H1 (cell line): ENCODE measurements at regions not wholly inside any gene's neighbourhood (a gene's known extent, or its start where the extent isn't known, plus 50 kb on each side); places are given as distances from the start of the nearest gene placed in this dataset.

ENCODE experiments used
- CTCF ChIA-PET: fragments of 300-600 bp; sonication (Branson Sonifier 250); formaldehyde crosslinking; loops from one replicate; lab custom pipeline; 2021; ENCODE audit not compliant: partially characterized antibody; lab: Charles Lee
- POLR2A ChIA-PET: fragments of 300-600 bp; sonication (Branson Sonifier 250); formaldehyde crosslinking; loops from one replicate; lab custom pipeline; 2021; ENCODE audit warnings: inconsistent platforms; ENCODE audit not compliant: partially characterized antibody; lab: Charles Lee
- DNase-seq, 2 experiments: peaks; one replicate each; pipeline versions ENCODE4 v3.0.0 to v3.0.0-alpha.2; 2010 to 2022; ENCODE audit warnings: low spot score in 2 of 2, low read depth in 1 of 2, mixed read lengths in 1 of 2
- FAIRE-seq: peaks from 2 replicates; lab custom pipeline; 2011; peaks lifted over from hg19 to GRCh38; lab: Jason Lieb, UNC
- H2AFZ ChIP-seq: 2 replicates; pipeline ENCODE4 v1.8.1; 2012; ENCODE audit warnings: low read length, inconsistent platforms
- H2AK5ac ChIP-seq: 2 replicates; pipeline ENCODE4 v1.6.1; 2013; ENCODE audit warnings: low read depth, low read length
- H2BK120ac ChIP-seq: replicated peaks from 2 replicates; pipeline ENCODE3; 2013; ENCODE audit warnings: low read depth, low read length, inconsistent platforms
- H2BK12ac ChIP-seq: 2 replicates; pipeline ENCODE4 v1.6.1; 2013; ENCODE audit warnings: low read depth, low read length
- H2BK15ac ChIP-seq: 2 replicates; pipeline ENCODE4 v1.6.1; 2013; ENCODE audit warnings: low read length
- H2BK20ac ChIP-seq: 2 replicates; pipeline ENCODE4 v1.6.1; 2013; ENCODE audit warnings: low read length
- H2BK5ac ChIP-seq: 2 replicates; pipeline ENCODE4 v1.6.1; 2013; ENCODE audit warnings: low read depth, low read length
- H3K14ac ChIP-seq: 2 replicates; pipeline ENCODE4 v1.6.1; 2013; ENCODE audit warnings: inconsistent platforms; ENCODE audit not compliant: insufficient read length
- H3K18ac ChIP-seq: 2 replicates; pipeline ENCODE4 v1.6.1; 2013; ENCODE audit warnings: low read length; ENCODE audit errors: extremely low read depth
- H3K23ac ChIP-seq: 2 replicates; pipeline ENCODE4 v1.6.1; 2013; ENCODE audit warnings: inconsistent platforms; ENCODE audit not compliant: insufficient read length
- H3K23me2 ChIP-seq: 2 replicates; pipeline ENCODE4 v1.6.1; 2013; ENCODE audit warnings: low read depth, low read length
- H3K27ac ChIP-seq: 2 replicates; pipeline ENCODE4 v1.6.1; 2011; ENCODE audit warnings: low read depth, low read length, inconsistent platforms
- H3K27me3 ChIP-seq, 4 experiments: replicated peaks in 1 of 4; 1 replicate in 1 of 4; 2 replicates in 3 of 4; pipeline versions ENCODE4 v1.6.1 to v1.8.1; 2011 to 2013; ENCODE audit warnings: low read length in 3 of 4, mild to moderate bottlenecking in 3 of 4, inconsistent platforms in 2 of 4, mixed read lengths in 2 of 4, moderate library complexity in 1 of 4; ENCODE audit not compliant: control insufficient read depth in 3 of 4, insufficient read depth in 3 of 4; ENCODE audit errors: extremely low read depth in 1 of 4
- H3K36me3 ChIP-seq, 4 experiments: 2 replicates each; pipeline versions ENCODE4 v1.6.1 to v1.8.1; 2011 to 2013; ENCODE audit warnings: mild to moderate bottlenecking in 4 of 4, low read length in 3 of 4, moderate library complexity in 2 of 4, control low read depth in 1 of 4, inconsistent platforms in 1 of 4; ENCODE audit not compliant: insufficient read depth in 4 of 4, control insufficient read depth in 2 of 4
- H3K4ac ChIP-seq: replicated peaks from 2 replicates; pipeline ENCODE3; 2013; ENCODE audit warnings: low read length, low read depth, mixed read lengths, inconsistent platforms; ENCODE audit not compliant: insufficient read length
- H3K4me1 ChIP-seq, 4 experiments: replicated peaks in 1 of 4; 1 replicate in 1 of 4; 2 replicates in 3 of 4; pipeline versions ENCODE4 v1.6.1 to v1.8.1; 2011 to 2013; ENCODE audit warnings: low read length in 3 of 4, inconsistent platforms in 2 of 4, mixed read lengths in 1 of 4; ENCODE audit not compliant: insufficient read depth in 4 of 4, control insufficient read depth in 3 of 4
- H3K4me2 ChIP-seq, 2 experiments: 2 replicates each; pipeline versions ENCODE4 v1.6.1 to v1.8.1; 2011 to 2013; ENCODE audit warnings: low read depth in 2 of 2, low read length in 2 of 2, control low read depth in 1 of 2, inconsistent platforms in 1 of 2, mild to moderate bottlenecking in 1 of 2; ENCODE audit not compliant: insufficient read depth in 1 of 2
- H3K4me3 ChIP-seq, 4 experiments: fragments of 200-600, 300-600 bp in 1 of 4; sonication (generic), shearing (Covaris generic), sonication (Bioruptor Twin) in 1 of 4; 2 replicates each; pipeline versions ENCODE4 v1.5.1 to v1.8.1; 2011 to 2016; ENCODE audit warnings: low read length in 4 of 4, low read depth in 3 of 4, control low read depth in 2 of 4, inconsistent platforms in 2 of 4, mild to moderate bottlenecking in 2 of 4, mixed read lengths in 1 of 4, moderate library complexity in 1 of 4; ENCODE audit not compliant: insufficient read depth in 2 of 4; ENCODE audit errors: extremely low read depth in 1 of 4
- H3K56ac ChIP-seq: replicated peaks from 2 replicates; pipeline ENCODE3; 2013; ENCODE audit warnings: low read depth, mild to moderate bottlenecking, mixed read lengths, low read length, inconsistent platforms; ENCODE audit not compliant: insufficient read length
- H3K79me1 ChIP-seq: 2 replicates; pipeline ENCODE4 v1.6.1; 2013; ENCODE audit warnings: low read depth, low read length, control low read depth
- H3K79me2 ChIP-seq, 2 experiments: 2 replicates each; pipeline versions ENCODE4 v1.6.1 to v1.8.1; 2012 to 2013; ENCODE audit warnings: low read length in 2 of 2, mild to moderate bottlenecking in 2 of 2, inconsistent platforms in 1 of 2; ENCODE audit not compliant: insufficient read depth in 2 of 2, control insufficient read depth in 1 of 2
- H3K9ac ChIP-seq, 4 experiments: replicated peaks in 1 of 4; 1 replicate in 1 of 4; 2 replicates in 3 of 4; pipeline versions ENCODE4 v1.6.1 to v1.8.1; 2011 to 2013; ENCODE audit warnings: low read depth in 3 of 4, low read length in 3 of 4, control low read depth in 2 of 4, mild to moderate bottlenecking in 2 of 4, moderate library complexity in 2 of 4, inconsistent platforms in 1 of 4; ENCODE audit errors: extremely low read depth in 1 of 4
- H3K9me3 ChIP-seq, 2 experiments: 2 replicates each; pipeline versions ENCODE4 v1.6.1 to v1.8.1; 2012 to 2013; ENCODE audit warnings: mild to moderate bottlenecking in 2 of 2, moderate library complexity in 2 of 2, control low read depth in 1 of 2, inconsistent platforms in 1 of 2, low read depth in 1 of 2, low read length in 1 of 2, mixed read lengths in 1 of 2; ENCODE audit not compliant: insufficient read depth in 2 of 2
- H4K20me1 ChIP-seq, 2 experiments: replicated peaks in 1 of 2; 2 replicates each; pipeline versions ENCODE3 to v1.8.1; 2011 to 2013; ENCODE audit warnings: inconsistent platforms in 2 of 2, low read length in 2 of 2, mild to moderate bottlenecking in 1 of 2; ENCODE audit not compliant: insufficient read depth in 2 of 2, control insufficient read depth in 1 of 2
- H4K5ac ChIP-seq: 2 replicates; pipeline ENCODE4 v1.6.1; 2013; ENCODE audit warnings: low read length, low read depth, mixed read lengths, inconsistent platforms; ENCODE audit not compliant: insufficient read length
- H4K8ac ChIP-seq: 2 replicates; pipeline ENCODE4 v1.8.0; 2013; ENCODE audit warnings: mild to moderate bottlenecking, moderate library complexity, low read length, inconsistent platforms; ENCODE audit not compliant: insufficient read depth; ENCODE audit errors: extremely low read depth
- H4K91ac ChIP-seq: replicated peaks from 2 replicates; pipeline ENCODE3; 2013; ENCODE audit warnings: low read length, mixed read lengths, inconsistent platforms; ENCODE audit not compliant: insufficient read length
- BACH1 ChIP-seq: IDR thresholded peaks from 2 replicates; pipeline ENCODE4 v1.6.1; 2012; ENCODE audit warnings: low read length, improper control_type of control experiment
- BRCA1 ChIP-seq: IDR thresholded peaks from 2 replicates; pipeline ENCODE4 v1.6.1; 2012; ENCODE audit warnings: low read depth, low read length, improper control_type of control experiment
- CBX8 ChIP-seq: fragments of 300-800, 300-1000 bp; sonication (generic); IDR thresholded peaks from 2 replicates; pipeline ENCODE4 v1.7.1; 2016; ENCODE audit warnings: low read depth, low read length, borderline replicate concordance
- GTF2F1 ChIP-seq: IDR thresholded peaks from 2 replicates; pipeline ENCODE4 v1.6.1; 2012; ENCODE audit warnings: low read depth, low read length, improper control_type of control experiment, borderline replicate concordance
- HDAC6 ChIP-seq: IDR thresholded peaks from one replicate; pipeline ENCODE4 v1.7.1; 2012; ENCODE audit warnings: low read depth, mild to moderate bottlenecking, inconsistent platforms, low read length, moderate library complexity
- MAX ChIP-seq: IDR thresholded peaks from 2 replicates; pipeline ENCODE4 v1.6.1; 2012; ENCODE audit warnings: inconsistent platforms
- POLR2AphosphoS5 ChIP-seq: IDR thresholded peaks from 2 replicates; pipeline ENCODE4 v1.6.1; 2011; ENCODE audit warnings: low read depth, low read length
- RAD21 ChIP-seq, 2 experiments: IDR thresholded peaks in 1 of 2; conservative IDR thresholded peaks in 1 of 2; 2 replicates each; pipeline ENCODE4 v1.6.1; 2011; ENCODE audit warnings: low read depth in 2 of 2, low read length in 2 of 2, improper control_type of control experiment in 1 of 2, inconsistent platforms in 1 of 2, mild to moderate bottlenecking in 1 of 2, moderate library complexity in 1 of 2
- RXRA ChIP-seq: IDR thresholded peaks from 2 replicates; pipeline ENCODE4 v1.6.1; 2011; ENCODE audit warnings: low read depth, mild to moderate bottlenecking, low read length, moderate library complexity; ENCODE audit not compliant: insufficient read depth
- SAP30 ChIP-seq: fragments of 300-600 bp; sonication (generic); IDR thresholded peaks from 2 replicates; pipeline ENCODE4 v1.7.1; 2012; ENCODE audit warnings: low read length, moderate library complexity, mild to moderate bottlenecking, inconsistent platforms; ENCODE audit not compliant: insufficient read depth, insufficient replicate concordance
- SRF ChIP-seq: IDR thresholded peaks from 2 replicates; pipeline ENCODE4 v1.6.1; 2011; ENCODE audit warnings: mild to moderate bottlenecking, low read depth, low read length, moderate library complexity
- ZNF274 ChIP-seq: IDR thresholded peaks from 2 replicates; pipeline ENCODE4 v1.7.0; 2012; ENCODE audit warnings: low read length, borderline replicate concordance; ENCODE audit errors: extremely low read depth
- WGBS, 2 experiments: shearing (Covaris generic) in 1 of 2; methylation state at CpG; one replicate each; pipeline versions ENCODE4 v1.1.6 to v1.1.7; 2013 to 2015; ENCODE audit warnings: low lambda C conversion rate in 2 of 2, mixed read lengths in 2 of 2, inconsistent platforms in 1 of 2, low coverage in 1 of 2, missing lambda C conversion rate in 1 of 2; ENCODE audit not compliant: insufficient replicate concordance in 2 of 2, insufficient coverage in 1 of 2, insufficient read length in 1 of 2; ENCODE audit errors: extremely low coverage in 1 of 2, missing lambda C conversion rate in 1 of 2; 5-methylcytosine and 5-hydroxymethylcytosine counted together
- TF ChIP-seq, protein P1 (sequence below): IDR thresholded peaks from 2 replicates; pipeline ENCODE4 v1.6.1; 2012; ENCODE audit warnings: inconsistent platforms

DNA sequence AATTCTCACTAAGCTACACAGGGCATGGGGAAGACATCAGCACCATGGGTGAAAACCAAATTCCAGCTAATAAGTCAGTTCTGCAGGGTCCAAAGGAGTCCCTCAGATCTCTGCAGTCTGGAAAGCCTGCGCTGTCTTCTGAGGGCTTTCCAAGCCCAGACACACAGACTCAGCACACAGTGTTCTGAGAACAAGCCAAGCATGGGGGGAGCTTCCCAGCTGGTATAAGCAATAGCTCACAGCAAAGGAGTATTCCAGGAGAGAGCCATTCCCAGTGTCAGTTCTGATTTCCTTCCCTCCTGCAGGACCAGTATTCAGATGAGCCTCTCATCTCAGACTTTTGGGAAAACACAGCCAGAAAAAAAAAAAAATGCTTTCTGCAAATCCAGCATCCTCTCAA is 370.8 kb downstream of the TNS1 start:
- DNase-seq (no peak), FAIRE-seq (no peak)
- H2BK120ac ChIP-seq, result no peak overlapping the region
- no peaks in the 10 kb centered on the region for H3K4me1 ChIP-seq
- H3K36me3 ChIP-seq, result no peaks in the 10 kb centered on the region
- H2AFZ ChIP-seq, result no peak overlapping the region
- no peak overlapping the region for H4K5ac ChIP-seq
- ChIA-PET CTCF (interaction anchor here (0.7 to 2.2 kb wide), 4 partner anchors 14 to 78 kb away, joined by 3 to 10 read pairs (median 4); no protein-coding TSS in a partner anchor), POLR2A (no interaction called here)
- H3K4ac ChIP-seq, result no peak overlapping the region
- H3K23ac ChIP-seq, result no peak overlapping the region
- no peak overlapping the region for H3K9ac ChIP-seq
- no peak overlapping the region for H2BK5ac ChIP-seq
- 90% methylated on average over 1 of the region's 1 CpG; no CpG with 5 or more reads in 1 of the 2 experiments for WGBS, 2 experiments
- no peaks in the 10 kb centered on the region for H3K9me3 ChIP-seq
- H3K4me3 ChIP-seq, result no peak overlapping the region
- no peak overlapping the region for H3K14ac ChIP-seq
- no peaks in the 10 kb centered on the region for H3K79me2 ChIP-seq
- peaks cover 0 to 1% (median 0%) of the 10 kb centered on the region in 4 experiments; a peak in 2 of 7 replicates for H3K27me3 ChIP-seq
- H4K91ac ChIP-seq, result no peak overlapping the region
- no peak overlapping the region for H2BK15ac ChIP-seq
- H2AK5ac ChIP-seq, result no peak overlapping the region
- no peak overlapping the region for H2BK20ac ChIP-seq
- H3K79me1 ChIP-seq, result no peaks in the 10 kb centered on the region
- H3K23me2 ChIP-seq, result no peaks in the 10 kb centered on the region
- no peak overlapping the region for H4K8ac ChIP-seq
- no peak overlapping the region for H3K4me2 ChIP-seq
- H3K18ac ChIP-seq, result no peak overlapping the region
- H4K20me1 ChIP-seq, result no peaks in the 10 kb centered on the region
- no peak overlapping the region for H3K56ac ChIP-seq
- H2BK12ac ChIP-seq, result no peak overlapping the region
- H3K27ac ChIP-seq, result no peak overlapping the region
- TF ChIP-seq HDAC6, result no peak
- no peak for TF ChIP-seq RXRA
- no peak for TF ChIP-seq GTF2F1
- TF ChIP-seq, protein P1, sequence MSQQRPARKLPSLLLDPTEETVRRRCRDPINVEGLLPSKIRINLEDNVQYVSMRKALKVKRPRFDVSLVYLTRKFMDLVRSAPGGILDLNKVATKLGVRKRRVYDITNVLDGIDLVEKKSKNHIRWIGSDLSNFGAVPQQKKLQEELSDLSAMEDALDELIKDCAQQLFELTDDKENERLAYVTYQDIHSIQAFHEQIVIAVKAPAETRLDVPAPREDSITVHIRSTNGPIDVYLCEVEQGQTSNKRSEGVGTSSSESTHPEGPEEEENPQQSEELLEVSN, result no peak
- no peak for TF ChIP-seq BACH1
- TF ChIP-seq SAP30, result no peak
- TF ChIP-seq SRF, result no peak
- no peak for TF ChIP-seq CBX8
- TF ChIP-seq MAX, result no peak
- no peak for TF ChIP-seq BRCA1
- no peak for TF ChIP-seq POLR2AphosphoS5
- TF ChIP-seq RAD21 (IDR thresholded peaks at IDR 0.05 in 1 of 2, conservative IDR thresholded peaks at IDR 0.05 in 1 of 2; ENCODE audit: low read depth in 2 of 2, low read length in 2 of 2), result no peak
- TF ChIP-seq ZNF274, result no peak
